GM21723 (cell line): ENCODE measurements at regions not wholly inside any gene's neighbourhood (a gene's known extent, or its start where the extent isn't known, plus 50 kb on each side); places are given as distances from the start of the nearest gene placed in this dataset.
A peak's percentile ranks its signal among the peaks of the same experiment; 100 is the strongest.
"Not testable (repeated sequence)": the region's sequence is repeated elsewhere in the genome, so short reads cannot be mapped to it uniquely, and the experiment has no call there.

Experiments
- ATAC-seq: cut with Tn5 transposase; IDR thresholded peaks from one replicate; pipeline ENCODE4 v1.9.1; 2021; ENCODE audit warnings: mild to moderate bottlenecking, moderate library complexity; ENCODE audit not compliant: unreplicated experiment

- ATAC-seq = no peak
Measured at GRCh38 chr11:43053638-43054412, 258.0 kb upstream of the API5 start.

GRCh38 chr11:43067681-43068080 is 244.1 kb upstream of the API5 start:
- ATAC-seq = no peak

- no peak for ATAC-seq
Measured at GRCh38 chr11:43071338-43071737, 240.5 kb upstream of the API5 start.

GRCh38 chr11:43072096-43072495 is 239.7 kb upstream of the API5 start:
- ATAC-seq = no peak

DNA sequence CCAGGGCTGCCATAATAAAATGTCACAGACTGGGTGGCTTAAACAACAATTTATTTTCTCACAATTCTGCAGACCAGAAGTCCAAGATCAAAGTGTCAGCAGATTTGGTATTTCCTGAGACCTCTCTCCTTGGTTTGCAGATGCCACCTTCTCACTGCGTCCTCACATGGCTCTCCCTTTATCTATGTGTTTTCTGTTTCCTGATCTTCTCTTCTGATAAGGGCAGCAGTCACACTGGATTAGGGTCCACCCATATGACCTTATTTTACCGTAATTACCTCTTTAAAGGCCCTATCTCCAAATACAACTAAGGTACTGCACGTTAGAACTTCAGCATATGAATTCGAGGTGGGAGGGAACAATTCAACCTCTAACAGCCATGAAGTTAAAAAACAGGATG is 238.9 kb upstream of the API5 start:
- no peak for ATAC-seq

- no peak for ATAC-seq
Measured at GRCh38 chr11:43074810-43075209, 237.0 kb upstream of the API5 start.

DNA sequence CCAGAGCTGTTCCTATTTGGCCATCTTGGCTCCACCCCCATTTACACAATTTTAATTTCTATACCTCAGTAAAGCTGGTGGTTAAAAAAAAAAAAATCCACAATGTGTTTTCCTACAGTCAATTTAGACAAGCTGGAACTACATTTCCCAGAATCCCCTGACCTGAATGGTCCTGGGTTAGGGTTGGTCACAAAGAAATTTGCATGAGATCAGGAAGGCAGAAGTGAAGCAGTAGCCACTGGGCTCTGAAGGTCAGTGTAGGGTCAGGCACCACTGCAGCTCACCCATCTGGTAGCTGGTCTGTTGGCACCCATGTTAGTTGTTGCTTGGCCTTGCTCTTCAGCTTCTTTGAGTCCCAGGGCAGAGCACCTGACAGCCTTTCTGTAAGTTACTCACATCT is 210.7 kb upstream of the API5 start:
- no peak for ATAC-seq

GRCh38 chr11:43116071-43116470 is 195.7 kb upstream of the API5 start:
- ATAC-seq = no peak

DNA sequence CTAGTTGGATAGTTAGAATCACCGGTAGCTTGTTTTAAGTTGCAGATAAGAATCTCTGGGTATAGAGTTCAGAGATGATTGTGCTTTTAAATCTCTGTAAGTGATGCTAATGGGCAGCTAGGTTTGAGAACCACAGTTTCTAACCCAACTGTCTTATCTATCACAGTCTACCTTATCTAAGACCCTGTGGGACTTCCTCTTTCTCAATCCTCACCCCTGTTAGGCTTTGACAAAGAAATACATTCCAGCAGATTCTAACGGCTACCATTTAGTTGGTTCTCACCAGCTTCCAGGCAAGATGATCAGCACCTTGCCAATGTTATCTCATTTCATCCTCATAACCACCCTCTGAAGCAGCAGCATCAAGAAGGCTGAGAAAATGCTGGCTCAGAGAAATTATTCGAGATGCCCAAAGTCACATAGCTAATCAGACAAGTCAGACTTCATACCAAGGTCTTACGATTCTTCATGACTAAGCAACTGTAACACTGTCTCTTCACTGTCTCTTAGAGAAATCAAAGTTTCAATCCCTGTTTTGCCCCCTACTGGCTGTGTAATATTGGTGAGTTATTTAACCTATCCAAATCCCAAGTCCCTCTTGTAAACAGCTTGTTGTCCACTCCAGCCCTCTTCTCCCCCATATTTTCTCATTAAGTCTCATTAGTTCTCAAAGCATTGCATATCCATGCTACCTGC is 192.4 kb upstream of the API5 start:
- no peak for ATAC-seq

GRCh38 chr11:43122546-43122945 is 189.2 kb upstream of the API5 start:
- ATAC-seq = no peak

GRCh38 chr11:43123443-43123842 is 188.4 kb upstream of the API5 start:
- no peak for ATAC-seq

DNA sequence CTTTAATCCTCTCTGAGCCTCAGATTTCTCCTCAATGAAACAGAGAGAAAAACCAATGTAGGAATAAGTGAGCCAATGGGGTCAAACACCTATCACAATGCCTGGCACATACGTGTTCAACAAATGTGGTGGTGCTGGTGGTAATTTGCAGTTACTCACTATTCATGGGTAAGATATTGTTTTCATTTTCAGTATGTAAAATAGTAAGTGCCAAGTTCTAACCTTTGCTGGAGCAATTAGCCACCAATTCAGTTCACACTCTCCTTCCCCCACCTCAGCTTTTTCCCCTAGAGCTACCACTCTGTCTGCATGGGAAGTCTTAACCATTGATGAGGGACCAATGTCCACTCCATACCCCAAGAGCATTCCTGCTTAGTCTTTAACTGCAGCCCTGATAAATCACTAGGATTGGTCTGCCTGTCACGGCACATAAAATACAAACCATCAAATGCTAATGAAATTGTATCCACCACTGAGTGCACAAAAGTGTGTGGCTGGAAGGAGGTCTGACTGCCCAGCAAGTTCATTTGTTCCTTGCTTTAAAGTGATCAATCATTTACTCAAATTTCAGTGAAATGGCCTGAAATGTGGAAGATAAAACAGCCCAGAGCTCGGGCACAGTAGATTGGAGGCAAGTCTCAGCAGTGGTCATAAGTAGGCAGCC is 187.4 kb upstream of the API5 start:
- ATAC-seq = no peak

- no peak for ATAC-seq
Measured at GRCh38 chr11:43129329-43129728, 182.5 kb upstream of the API5 start.

GRCh38 chr11:43130616-43131015 is 181.2 kb upstream of the API5 start:
- peak; percentile 53 for ATAC-seq

GRCh38 chr11:43135966-43136534 is 175.7 kb upstream of the API5 start:
- peak; percentile 94 for ATAC-seq

DNA sequence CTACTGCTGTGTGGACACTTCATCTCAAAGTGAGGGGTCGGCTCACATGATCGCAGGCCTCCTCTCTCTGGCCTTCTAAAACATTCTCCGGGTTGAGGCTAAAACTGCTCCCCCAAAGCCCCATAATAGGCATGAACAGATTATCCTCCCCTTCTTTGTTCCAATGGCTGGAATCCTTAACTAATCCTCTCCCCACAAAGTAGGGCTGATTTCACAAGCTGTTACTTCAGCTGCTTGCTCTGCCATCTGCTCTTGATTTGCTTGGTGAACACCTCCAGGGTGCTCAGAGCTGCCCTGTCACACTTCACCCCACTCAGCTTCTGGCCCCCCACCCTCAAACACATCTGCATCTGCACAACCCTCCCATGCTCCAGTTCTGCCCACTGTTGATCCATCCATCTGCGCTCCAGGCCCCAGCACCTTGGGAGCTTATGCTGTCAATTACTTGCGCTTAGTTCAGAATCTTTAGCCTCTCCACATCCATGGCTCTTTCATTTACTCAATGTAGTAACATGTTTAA is 173.1 kb upstream of the API5 start:
- no peak for ATAC-seq

DNA sequence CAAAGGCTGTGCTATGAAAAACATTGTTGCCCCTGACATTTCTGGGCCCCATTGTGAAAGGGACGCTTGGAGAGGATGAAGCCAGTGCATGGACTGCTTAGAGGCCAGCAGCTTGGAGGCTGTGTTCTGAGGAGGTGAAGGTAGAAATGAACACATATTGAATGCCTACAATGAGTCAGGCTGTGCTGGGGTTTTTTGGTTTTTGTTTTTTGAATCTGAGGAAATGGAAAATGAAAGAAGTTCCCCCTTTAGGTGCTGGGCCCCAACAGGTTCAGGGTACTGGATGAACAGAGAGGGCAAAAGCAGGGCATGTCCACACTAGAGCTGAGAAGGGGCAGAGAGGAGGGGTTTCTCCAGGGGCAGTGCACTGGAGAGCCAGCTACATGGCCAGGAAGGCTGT is 166.1 kb upstream of the API5 start:
- ATAC-seq = peak; percentile 94

- ATAC-seq = no peak
Measured at GRCh38 chr11:43150697-43151096, 161.1 kb upstream of the API5 start.

DNA sequence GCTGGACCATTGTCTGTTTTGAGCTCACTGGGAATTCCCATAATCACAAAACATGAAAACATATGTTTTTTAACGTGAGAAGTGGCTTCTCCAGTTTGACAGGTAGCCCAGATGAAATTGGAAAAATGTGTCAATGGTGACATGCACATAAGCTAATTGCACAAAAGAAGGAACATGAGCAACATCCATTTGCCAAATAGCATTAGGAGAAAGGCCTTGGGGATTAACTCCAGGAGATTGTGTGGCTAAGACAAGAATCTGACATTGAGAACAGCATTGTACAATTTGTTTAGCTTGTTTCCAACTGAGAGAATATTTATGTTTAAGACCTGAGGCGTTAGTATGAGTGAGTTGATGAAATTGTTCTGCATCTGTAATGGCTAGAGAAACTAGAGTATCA is 147.0 kb upstream of the API5 start:
- ATAC-seq = no peak

GRCh38 chr11:43165393-43165792 is 146.4 kb upstream of the API5 start:
- ATAC-seq = not testable (repeated sequence)

DNA sequence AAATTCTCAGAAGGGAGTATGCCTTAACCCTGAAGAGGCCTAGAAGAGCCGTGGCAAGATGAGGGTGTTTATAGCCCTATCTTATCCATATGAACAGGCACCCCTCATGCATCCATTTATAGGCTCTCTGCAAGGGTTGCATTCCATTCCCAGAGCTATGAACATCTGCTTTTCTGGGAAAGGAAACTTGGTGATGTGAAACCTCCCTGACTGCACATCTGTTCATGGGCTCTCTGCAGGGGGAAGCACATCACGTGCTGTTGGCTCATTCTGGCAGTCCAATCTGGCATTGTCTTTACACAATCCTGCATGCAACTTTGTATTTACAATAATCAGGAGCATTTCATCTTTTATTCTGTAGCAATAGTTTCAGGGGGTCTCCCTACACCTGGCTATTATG is 143.6 kb upstream of the API5 start:
- not testable (repeated sequence) for ATAC-seq
